Caco-2 (cell line): ENCODE measurements at regions not wholly inside any gene's neighbourhood (a gene's known extent, or its start where the extent isn't known, plus 50 kb on each side); places are given as distances from the start of the nearest gene placed in this dataset.

Source experiments
- BruUV-seq: library from RNA; stranded (reverse); fragments of 400-500 nt; replicated peaks from 2 replicates; lab custom pipeline; 2021; lab: Mats Ljungman, UMichigan
- CTCF ChIA-PET: fragments of 300-600 bp; sonication (Branson Sonifier 250); formaldehyde crosslinking; loops from one replicate; lab custom pipeline; 2022; ENCODE audit warnings: antibody characterized with exemption; lab: Charles Lee
- POLR2A ChIA-PET: fragments of 300-600 bp; sonication (Branson Sonifier 250); formaldehyde crosslinking; loops from one replicate; lab custom pipeline; 2022; ENCODE audit warnings: antibody characterized with exemption; lab: Charles Lee
- DNase-seq, 2 experiments: peaks; one replicate each; pipeline versions ENCODE4 v3.0.0 to v3.0.0-alpha.2; 2020 to 2022
- H3K27me3 ChIP-seq: replicated peaks from 2 replicates; pipeline ENCODE4 v1.6.0; 2011; ENCODE audit warnings: low read length; ENCODE audit not compliant: control insufficient read depth, insufficient read depth
- H3K36me3 ChIP-seq: 2 replicates; pipeline ENCODE4 v1.5.1; 2011; ENCODE audit warnings: low read length; ENCODE audit not compliant: control insufficient read depth, insufficient read depth
- H3K4me1 ChIP-seq: fragments of 250-450 bp; sonication (Bioruptor Pico); 2 replicates; pipeline ENCODE4 v1.5.1; 2020; ENCODE audit warnings: mild to moderate bottlenecking
- H3K4me3 ChIP-seq: 2 replicates; pipeline ENCODE4 v1.5.1; 2011; ENCODE audit warnings: low read depth, mild to moderate bottlenecking, control low read depth, low read length
- H3K9me3 ChIP-seq: fragments of 250-450 bp; sonication (Bioruptor Pico); 2 replicates; pipeline ENCODE4 v1.5.1; 2020; ENCODE audit warnings: mild to moderate bottlenecking, moderate library complexity
- H3K27ac Mint-ChIP-seq: one replicate; pipeline ENCODE4 v1.8.0; 2022; ENCODE audit warnings: mixed read lengths; ENCODE audit not compliant: unreplicated experiment
- H3K27me3 Mint-ChIP-seq: one replicate; pipeline ENCODE4 v1.8.0; 2022; ENCODE audit warnings: mixed read lengths; ENCODE audit not compliant: insufficient read depth, unreplicated experiment
- H3K36me3 Mint-ChIP-seq: one replicate; pipeline ENCODE4 v1.8.0; 2022; ENCODE audit warnings: mild to moderate bottlenecking, mixed read lengths; ENCODE audit not compliant: insufficient read depth, unreplicated experiment
- H3K4me1 Mint-ChIP-seq: one replicate; pipeline ENCODE4 v1.8.0; 2022; ENCODE audit warnings: low read depth, mixed read lengths; ENCODE audit not compliant: unreplicated experiment
- H3K4me3 Mint-ChIP-seq: one replicate; pipeline ENCODE4 v1.8.0; 2022; ENCODE audit warnings: mild to moderate bottlenecking, moderate library complexity, mixed read lengths; ENCODE audit not compliant: unreplicated experiment
- H3K9me3 Mint-ChIP-seq: one replicate; pipeline ENCODE4 v1.8.0; 2022; ENCODE audit warnings: mixed read lengths; ENCODE audit not compliant: unreplicated experiment
- intact Hi-C: fragments of 100-400 bp; cut with micrococcal nuclease; formaldehyde crosslinking; loops from one replicate; pipeline ENCODE4 v1.10.0; 2022; ENCODE audit not compliant: unreplicated experiment
- TF ChIP-seq, protein P1 (sequence below), 2 experiments: fragments of 200-600 bp in 1 of 2; IDR thresholded peaks; 1 replicate in 1 of 2; 2 replicates in 1 of 2; pipeline versions ENCODE4 v1.5.1 to v1.8.0; 2011 to 2022; ENCODE audit warnings: antibody characterized with exemption in 1 of 2, control low read depth in 1 of 2, inconsistent platforms in 1 of 2, low read depth in 1 of 2, low read length in 1 of 2, mild to moderate bottlenecking in 1 of 2, moderate library complexity in 1 of 2; ENCODE audit not compliant: insufficient read depth in 1 of 2, severe bottlenecking in 1 of 2, unreplicated experiment in 1 of 2

DNA sequence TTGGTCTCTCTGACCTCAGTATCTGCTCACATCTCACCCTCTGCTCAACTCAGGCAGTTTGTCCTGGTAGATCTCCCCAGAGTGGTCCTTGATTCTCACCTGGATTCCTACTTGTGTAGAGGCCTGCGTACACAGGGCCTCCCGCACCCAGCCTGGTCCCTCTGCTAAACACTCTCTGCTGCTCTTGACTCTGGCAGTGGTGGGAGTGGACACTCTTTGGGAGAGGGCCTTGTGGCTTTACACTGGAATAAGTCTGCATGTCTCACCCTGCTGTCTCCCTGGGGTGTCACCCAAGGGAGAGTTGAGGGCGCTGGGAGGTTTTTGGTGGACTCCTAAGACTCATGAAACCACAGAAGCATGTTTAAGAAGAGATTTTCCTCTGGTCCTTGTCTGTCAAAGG, 57.3 kb upstream of the ECI2 start:
- Histone ChIP-seq H3K27me3 (no peaks in the 10 kb centered on the region), H3K4me3 (no peak overlapping the region), H3K4me1 (no peaks in the 10 kb centered on the region), H3K9me3 (no peaks in the 10 kb centered on the region), H3K36me3 (no peaks in the 10 kb centered on the region)
- Mint-ChIP-seq H3K27me3 (peaks cover 3% of the 10 kb centered on the region), H3K36me3 (no peaks in the 10 kb centered on the region), H3K4me1 (no peaks in the 10 kb centered on the region), H3K4me3 (no peak overlapping the region), H3K27ac (no peak overlapping the region), H3K9me3 (no peaks in the 10 kb centered on the region)
- intact Hi-C loops: no loop called here
- no TSS peak for BruUV-seq
- DNase-seq: no peak
- POLR2A ChIA-PET: no interaction called here
- TF ChIP-seq, protein P1, sequence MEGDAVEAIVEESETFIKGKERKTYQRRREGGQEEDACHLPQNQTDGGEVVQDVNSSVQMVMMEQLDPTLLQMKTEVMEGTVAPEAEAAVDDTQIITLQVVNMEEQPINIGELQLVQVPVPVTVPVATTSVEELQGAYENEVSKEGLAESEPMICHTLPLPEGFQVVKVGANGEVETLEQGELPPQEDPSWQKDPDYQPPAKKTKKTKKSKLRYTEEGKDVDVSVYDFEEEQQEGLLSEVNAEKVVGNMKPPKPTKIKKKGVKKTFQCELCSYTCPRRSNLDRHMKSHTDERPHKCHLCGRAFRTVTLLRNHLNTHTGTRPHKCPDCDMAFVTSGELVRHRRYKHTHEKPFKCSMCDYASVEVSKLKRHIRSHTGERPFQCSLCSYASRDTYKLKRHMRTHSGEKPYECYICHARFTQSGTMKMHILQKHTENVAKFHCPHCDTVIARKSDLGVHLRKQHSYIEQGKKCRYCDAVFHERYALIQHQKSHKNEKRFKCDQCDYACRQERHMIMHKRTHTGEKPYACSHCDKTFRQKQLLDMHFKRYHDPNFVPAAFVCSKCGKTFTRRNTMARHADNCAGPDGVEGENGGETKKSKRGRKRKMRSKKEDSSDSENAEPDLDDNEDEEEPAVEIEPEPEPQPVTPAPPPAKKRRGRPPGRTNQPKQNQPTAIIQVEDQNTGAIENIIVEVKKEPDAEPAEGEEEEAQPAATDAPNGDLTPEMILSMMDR (IDR thresholded peaks at IDR 0.05; ENCODE audit: insufficient read depth in 1 of 2, low read depth in 1 of 2, low read length in 1 of 2, severe bottlenecking in 1 of 2, unreplicated experiment in 1 of 2): no peak
- CTCF ChIA-PET: no interaction called here

DNA sequence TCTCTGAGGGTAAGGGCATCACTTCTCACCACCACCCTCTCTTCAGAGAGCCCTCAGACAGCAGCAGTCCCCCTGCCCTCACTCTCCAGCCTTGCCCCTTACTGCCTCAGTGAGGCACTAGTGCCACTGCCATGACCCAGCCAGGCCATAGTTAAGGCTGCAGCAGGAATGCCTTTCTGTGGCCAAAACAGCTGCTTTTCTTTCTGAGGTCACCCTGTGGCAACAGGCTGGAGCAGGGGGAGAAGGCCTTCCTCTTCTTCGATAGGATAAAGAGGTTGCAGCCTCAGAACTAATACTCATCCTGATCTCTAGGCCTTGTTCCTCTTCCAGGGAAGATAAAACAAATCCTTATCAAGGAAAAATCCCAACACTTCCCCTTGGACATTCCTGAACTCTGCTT, 56.8 kb upstream of the ECI2 start:
- Histone ChIP-seq H3K4me3 (no peak overlapping the region), H3K9me3 (no peaks in the 10 kb centered on the region), H3K36me3 (no peaks in the 10 kb centered on the region), H3K4me1 (no peaks in the 10 kb centered on the region), H3K27me3 (no peaks in the 10 kb centered on the region)
- peaks cover 3% of the 10 kb centered on the region for H3K27me3 Mint-ChIP-seq
- TF ChIP-seq, protein P1 (IDR thresholded peaks at IDR 0.05; ENCODE audit: insufficient read depth in 1 of 2, low read depth in 1 of 2, low read length in 1 of 2, severe bottlenecking in 1 of 2, unreplicated experiment in 1 of 2): no peak
- no TSS peak for BruUV-seq
- H3K9me3 Mint-ChIP-seq: no peaks in the 10 kb centered on the region
- H3K36me3 Mint-ChIP-seq: no peaks in the 10 kb centered on the region
- intact Hi-C loops: no loop called here
- ChIA-PET POLR2A (no interaction called here), CTCF (no interaction called here)
- DNase-seq: no peak
- no peak overlapping the region for H3K4me3 Mint-ChIP-seq
- H3K4me1 Mint-ChIP-seq: no peaks in the 10 kb centered on the region
- H3K27ac Mint-ChIP-seq: no peak overlapping the region

DNA sequence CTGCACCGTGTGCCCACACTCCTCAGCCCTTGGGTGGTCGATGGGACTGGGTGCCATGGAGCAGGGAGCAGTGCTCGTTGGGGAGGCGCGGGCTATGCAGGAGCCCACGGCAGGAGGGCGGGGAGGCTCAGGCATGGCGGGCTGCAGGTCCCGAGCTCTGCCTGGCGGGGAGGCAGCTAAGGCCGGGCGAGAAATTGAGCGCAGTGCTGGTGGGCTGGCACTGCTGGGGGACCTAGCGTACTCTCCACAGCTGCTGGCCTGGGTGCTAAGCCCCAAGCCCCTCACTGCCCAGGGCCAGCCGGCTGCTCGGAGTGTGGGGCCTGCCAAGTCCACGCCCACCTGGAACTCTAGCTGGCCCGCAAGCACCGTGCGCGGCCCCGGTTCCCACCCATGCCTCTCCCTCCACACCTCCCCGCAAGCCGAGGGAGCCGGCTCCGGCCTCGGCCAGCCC, 55.9 kb upstream of the ECI2 start:
- H3K9me3 Mint-ChIP-seq: no peaks in the 10 kb centered on the region
- no peaks in the 10 kb centered on the region for H3K27me3 ChIP-seq
- H3K4me3 ChIP-seq: no peak overlapping the region
- no peak for DNase-seq
- H3K4me3 Mint-ChIP-seq: no peak overlapping the region
- no TSS peak for BruUV-seq
- no peak overlapping the region for H3K27ac Mint-ChIP-seq
- intact Hi-C loops: no loop called here
- H3K36me3 Mint-ChIP-seq: no peaks in the 10 kb centered on the region
- no peaks in the 10 kb centered on the region for H3K4me1 Mint-ChIP-seq
- H3K9me3 ChIP-seq: no peaks in the 10 kb centered on the region
- no peaks in the 10 kb centered on the region for H3K4me1 ChIP-seq
- POLR2A ChIA-PET: no interaction called here
- TF ChIP-seq, protein P1 (IDR thresholded peaks at IDR 0.05; ENCODE audit: insufficient read depth in 1 of 2, low read depth in 1 of 2, low read length in 1 of 2, severe bottlenecking in 1 of 2, unreplicated experiment in 1 of 2): no peak
- no peaks in the 10 kb centered on the region for H3K36me3 ChIP-seq
- CTCF ChIA-PET: no interaction called here
- peaks cover 6% of the 10 kb centered on the region for H3K27me3 Mint-ChIP-seq
